ENCODE measurements at regions not wholly inside any gene's neighbourhood (a gene's known extent, or its start where the extent isn't known, plus 50 kb on each side); places are given as distances from the start of the nearest gene placed in this dataset.
"Not testable (repeated sequence)": the region's sequence is repeated elsewhere in the genome, so short reads cannot be mapped to it uniquely, and the experiment has no call there.

DNA sequence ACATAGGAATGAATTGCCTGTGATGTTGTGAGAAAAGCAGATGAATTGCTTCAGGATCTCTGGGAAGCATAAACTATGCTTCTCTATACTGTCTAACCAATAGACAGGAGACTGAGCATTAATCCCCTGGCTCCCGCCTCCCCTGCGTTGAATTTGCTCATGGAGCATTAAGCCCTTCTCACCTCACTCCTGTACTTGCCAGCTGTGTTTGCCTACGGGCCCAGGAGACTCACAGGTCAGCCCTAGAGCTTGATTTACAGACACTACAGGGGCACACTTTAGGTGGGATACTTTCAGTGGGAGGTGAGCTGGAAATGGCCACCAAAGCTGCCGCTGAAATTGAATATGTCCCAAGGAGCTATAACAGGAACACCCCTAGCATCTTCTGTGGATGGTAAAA is 418.7 kb downstream of the CBLN4 start:
- DNase-seq = no peak

DNA sequence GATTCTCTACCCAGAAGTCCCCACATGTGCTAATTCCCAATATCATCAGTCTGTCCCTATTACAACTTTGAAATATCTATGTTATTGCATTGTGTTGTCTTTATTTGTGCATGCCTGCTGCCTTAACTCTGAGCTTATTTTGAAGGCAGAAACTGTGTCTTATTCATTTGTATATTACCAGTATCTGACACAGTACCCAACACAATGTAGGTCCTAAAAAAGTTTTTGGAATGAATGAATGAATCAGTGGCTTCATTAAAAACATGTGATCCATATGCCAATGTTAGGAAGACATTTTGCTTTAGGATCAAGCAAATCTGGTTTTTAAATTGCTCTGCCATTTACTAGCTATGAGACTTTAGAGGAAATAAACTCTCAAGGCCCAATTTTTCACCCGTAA is 420.4 kb downstream of the CBLN4 start:
- no peak for DNase-seq

DNA sequence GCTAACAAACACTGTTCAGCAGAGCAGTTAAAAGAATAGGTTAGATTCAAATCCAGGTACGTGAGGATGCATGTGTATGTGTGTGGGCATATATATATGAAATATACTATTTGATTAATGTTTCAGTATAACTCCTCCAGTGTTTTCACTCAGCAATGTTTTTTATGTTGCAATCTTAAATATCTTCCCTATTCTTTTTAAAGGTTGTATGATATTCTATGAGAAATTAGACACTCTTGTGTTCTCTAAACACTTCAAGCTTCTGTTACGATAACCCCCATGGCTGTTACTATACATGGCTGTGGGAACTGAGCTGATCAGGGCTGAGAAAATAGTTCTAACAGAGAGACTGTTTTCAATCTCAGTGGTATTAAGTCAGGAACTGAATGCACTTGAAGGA is 421.0 kb downstream of the CBLN4 start:
- no peak for DNase-seq

DNA sequence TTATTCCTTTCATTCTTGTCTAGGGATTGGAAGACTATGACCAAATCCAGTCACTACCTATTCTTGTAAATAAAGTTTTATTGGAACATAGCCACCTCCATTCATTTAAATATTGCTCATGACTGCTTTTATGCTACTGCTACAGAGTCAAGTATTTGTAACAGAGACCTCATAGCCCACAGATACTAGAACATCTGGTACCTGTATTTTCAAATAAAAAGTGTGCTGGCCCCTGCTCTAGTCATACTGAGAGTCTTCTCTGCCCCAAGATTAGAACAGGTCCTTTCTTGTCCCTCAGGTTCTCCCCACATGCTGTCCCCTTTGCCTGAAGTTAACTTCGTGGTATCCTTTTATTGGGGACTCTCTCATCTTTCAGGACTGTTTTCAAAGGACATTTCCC is 422.3 kb downstream of the CBLN4 start:
- DNase-seq = no peak

DNA sequence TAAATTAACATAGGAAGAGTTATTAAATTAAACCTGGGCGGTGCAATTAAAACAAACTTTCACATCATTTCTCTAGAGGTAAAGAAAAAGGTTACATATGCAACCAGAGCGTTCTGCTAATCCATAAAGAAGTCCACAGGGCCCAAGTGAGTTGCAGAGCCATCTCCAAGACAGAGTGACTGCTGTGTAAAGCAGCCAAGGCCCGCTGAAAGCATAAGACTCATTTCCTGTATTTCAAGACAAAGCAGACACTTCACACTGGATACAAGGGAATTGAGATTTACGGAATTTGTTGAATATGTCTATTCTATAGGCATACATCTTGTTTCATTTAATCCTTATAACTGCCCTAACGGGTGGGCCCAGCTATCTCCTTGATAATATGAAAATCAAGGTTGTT is 422.8 kb downstream of the CBLN4 start:
- DNase-seq = no peak

DNA sequence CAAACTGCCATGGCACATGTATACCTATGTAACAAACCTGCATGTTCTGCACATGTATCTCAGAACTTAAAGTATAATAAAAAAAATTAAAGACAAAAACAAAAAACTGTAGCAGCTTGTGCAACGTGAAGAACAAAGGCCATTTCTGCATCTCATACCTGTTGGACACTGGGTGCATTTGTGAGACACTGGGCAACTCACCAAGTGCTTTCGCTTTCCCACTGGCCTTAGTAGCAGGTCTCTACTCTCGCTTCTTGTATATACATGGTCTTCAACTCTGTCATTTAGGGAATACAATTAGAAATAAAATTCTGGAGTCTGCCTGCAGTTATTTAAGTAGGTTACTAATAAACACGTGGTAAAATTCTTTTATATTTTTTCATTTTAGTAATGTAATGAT is 423.8 kb downstream of the CBLN4 start:
- no peak for DNase-seq

DNA sequence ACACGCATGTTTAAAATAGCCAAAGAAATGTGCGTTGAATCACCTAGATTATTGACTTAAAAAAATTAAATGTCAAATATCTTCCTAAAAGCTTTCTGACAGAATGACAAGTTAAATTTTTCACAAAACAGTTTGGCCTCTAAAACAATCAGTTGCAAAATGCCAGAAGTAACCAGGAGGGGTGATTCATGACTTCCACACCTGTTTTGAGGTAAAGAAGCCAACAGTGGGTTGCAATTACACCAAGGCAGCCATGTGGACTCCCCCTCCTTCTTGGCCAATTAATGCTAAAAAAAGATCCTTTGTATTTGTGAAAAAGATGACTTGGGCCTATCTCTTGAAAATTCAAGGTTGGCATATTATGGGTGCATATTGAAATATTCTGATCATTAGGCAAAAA is 424.8 kb downstream of the CBLN4 start:
- DNase-seq = no peak

DNA sequence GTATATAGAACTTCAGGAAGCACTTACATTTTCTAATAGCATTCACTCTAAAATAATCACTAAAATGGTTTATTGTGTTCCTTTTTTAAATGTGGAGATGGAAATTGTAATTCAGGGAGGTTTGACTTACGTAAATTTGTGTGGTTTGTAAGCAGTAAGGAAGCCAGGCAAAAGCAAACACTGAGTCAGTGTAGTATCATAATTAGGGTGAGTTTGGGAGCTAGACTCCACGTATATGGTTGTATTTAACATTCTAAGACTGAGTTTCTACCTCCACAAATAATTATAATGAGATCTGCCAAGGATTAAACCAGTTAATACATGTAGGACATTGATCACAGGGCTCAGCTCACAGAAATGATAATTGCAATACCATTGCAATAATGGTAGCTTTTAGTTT is 425.5 kb downstream of the CBLN4 start:
- no peak for DNase-seq

DNA sequence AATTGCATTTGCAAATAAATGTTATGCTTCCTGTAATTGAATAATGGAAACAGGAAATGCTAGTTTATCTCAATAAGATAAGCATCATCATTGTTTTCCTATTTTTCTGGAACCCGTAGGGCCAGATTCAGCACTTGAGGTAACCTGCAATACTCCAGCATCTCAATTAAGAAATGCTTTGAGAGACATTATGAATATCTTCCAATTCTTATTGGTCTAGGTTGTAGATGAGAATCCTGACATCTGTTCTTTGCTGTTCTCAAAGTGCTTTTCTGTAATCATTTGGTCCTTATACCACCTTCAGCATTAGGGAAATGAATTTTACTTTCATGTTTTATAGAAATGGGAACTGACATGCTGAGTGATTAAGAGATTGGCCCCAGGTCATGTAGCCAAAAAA is 428.3 kb downstream of the CBLN4 start:
- DNase-seq = no peak

DNA sequence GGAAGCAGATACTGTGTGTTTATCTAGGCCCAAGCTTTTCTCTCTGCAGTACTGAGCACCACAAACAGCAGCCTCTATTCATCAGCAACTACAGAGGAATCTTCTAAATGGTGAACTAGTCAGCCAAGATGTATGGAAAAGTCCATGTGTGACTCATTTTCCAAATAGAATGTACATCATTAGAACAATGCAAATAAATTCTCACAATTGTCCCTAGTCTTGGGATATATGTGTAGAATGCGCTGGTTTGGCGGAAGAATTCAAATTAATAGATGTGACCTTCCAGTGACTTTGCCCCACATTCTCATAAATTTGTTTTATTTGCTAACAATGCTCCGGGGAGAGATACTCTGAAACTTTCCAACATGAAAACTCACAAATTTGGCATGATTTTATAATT is 436.2 kb downstream of the CBLN4 start:
- DNase-seq = no peak

DNA sequence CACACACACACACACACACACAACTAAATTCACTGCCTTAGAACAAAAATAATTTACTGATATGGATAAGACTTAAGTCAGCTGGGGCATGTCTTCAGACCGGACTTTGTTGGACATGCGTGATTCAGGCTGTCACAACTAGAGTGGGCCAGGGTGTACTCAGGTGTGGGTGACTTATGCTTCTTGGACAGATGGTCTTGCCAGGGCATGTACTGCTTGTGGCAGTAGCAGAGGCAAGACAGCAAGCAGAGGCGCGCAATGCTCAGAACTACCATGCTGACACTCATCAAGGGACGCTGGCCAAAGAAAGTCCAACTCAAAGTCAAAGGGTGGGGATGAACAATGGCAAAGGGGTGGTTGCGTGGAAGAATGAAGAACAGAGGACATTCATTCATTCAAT is 437.5 kb downstream of the CBLN4 start:
- no peak for DNase-seq

DNA sequence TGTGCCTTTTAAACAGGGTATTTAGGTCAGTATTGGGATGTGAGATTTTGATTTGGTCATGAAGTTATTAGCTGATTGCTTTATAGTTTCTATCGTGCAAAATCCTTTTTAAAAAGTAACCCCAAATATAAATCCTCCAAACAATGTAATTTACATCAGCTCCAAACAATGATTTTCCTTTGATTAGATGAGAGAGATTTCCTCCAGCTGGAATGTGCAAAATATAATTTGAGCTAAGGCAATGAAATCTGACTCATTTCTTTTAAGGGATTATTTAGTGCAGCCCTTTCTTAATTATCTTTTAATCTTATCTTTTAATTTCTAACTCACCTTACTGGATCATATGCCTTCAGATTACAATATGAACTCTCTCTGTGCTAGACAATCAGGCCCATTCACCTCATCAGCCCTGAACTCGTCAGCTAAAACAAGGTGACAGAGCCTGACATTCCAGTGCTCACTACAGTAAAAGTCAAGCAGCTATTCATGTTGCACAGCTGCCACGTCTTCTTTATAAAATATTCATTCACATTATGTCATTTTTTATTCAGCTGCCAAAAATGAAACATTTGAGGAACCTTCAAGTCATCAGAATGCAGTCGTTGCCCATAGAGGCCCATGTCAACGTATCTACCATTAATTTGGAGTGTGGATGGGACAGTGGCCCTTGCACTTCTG is 440.1 kb downstream of the CBLN4 start:
- no peak for DNase-seq

DNA sequence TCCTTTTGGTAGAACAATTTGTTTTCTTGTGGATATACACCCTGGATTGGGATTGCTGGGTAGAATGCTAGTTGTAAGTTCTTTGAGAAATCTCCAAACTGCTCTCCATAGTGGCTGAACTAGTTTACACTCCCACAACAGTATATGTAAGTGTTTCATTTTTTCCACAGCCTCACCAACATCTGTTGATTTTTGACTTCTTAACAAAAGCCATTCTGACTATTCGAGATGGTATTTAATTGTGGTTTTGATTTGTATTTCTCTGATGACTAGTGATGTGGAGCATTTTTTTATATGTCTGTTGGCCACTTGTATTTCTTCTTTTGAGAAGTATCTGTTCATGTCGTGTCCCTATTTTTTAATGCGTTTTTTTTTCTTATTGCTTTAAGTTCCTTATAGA is 444.1 kb downstream of the CBLN4 start:
- DNase-seq = no peak

DNA sequence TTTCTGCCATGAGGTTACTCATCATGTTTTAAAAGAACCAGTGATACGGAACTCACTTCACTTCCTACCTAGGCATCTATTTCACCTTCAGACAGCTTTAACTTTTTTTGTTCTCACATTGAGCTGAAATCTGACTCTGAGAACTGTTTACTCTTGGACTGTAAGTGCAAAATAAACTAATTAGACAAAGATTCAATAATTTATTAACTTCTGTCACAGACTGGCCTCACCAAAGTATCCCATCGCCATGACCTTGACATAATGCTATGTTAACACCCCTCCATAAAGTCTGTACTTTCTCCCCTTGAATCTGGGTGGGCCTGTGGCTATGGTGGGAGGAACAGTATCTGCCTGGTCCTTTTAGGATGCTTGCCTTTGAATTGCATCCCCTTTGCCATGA is 448.1 kb downstream of the CBLN4 start:
- DNase-seq = no peak

DNA sequence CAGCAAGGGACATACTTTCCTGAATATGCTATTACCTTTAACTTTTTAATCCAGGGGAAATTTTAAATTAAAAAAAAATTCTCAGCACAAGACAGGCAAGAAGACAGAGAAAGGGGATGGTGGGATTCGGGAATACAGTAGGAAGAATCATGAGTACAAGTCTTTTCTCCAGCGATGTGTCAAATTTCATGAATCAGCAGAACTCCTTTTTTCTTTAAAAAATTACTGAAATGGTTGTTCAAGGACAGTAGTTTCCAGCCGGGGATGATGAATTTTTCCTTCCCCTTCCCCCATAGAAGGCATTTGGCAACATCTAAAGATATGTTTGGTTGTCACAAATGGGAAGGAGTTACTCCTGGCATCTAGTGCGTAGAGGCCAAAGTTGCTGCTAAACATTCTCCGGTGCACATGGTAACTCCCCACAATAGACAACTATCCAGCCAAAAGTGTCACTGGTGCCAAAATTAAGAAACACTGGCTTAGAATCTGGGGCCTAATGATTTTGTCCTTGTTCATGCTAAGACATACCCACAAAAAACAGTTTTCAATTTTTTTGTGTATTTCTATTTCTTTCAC is 450.2 kb downstream of the CBLN4 start:
- no peak for DNase-seq

DNA sequence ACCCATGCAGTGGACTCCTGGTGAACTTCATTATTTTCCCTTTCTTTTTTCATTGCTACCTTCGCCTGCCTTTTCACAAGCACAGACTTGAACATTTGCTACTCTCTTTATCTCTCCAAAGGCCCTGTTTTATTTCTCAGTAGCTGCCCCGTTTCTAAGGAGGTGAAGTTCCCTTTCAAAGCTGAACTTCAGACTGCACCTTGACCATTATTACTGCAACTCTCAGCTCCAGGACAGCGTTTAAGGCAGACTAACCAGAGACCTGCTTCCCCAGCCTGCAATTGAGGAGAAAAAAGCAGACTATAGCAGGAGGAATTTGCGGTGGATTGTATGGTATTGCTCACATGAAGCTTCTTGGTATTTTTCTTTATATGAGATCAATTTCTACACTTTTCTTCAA is 460.7 kb downstream of the CBLN4 start:
- DNase-seq = no peak

DNA sequence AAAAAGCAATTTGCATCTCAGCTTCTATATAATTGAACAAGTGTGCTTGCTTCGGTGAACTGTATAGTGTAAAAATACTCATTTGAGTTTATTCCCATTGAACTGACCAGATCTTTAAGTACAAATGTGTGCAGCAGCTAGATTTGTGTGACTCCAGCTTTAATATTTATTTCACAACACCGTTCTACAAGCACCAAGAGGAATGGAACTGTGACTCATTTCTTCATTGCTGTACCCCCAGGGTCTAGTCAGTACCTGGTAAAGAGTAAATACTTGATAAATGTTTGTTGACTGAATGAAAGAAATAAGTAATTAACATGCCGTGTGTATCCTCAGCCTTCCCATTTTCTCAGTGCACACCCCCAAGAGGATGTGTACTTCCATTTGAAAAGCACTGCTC is 464.8 kb downstream of the CBLN4 start:
- DNase-seq = no peak

DNA sequence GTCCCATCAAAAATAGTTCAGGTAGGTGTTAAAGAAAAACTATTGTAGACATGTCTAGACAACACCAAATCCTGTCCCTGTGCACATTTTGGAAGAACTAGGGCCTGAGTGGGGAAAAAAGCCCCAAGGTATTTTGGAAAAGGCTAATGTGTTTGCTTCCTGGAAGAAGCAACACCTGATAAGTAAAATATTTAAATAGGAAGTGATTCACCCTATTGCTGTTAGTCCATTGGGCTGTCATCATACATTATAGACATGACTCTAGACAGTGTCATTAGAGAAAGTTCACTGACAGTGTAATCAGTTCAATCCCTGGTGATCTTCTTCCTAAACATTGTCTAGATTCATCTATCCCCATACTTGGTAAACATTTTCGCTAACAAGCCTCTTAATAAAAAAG is 465.3 kb downstream of the CBLN4 start:
- DNase-seq = no peak

DNA sequence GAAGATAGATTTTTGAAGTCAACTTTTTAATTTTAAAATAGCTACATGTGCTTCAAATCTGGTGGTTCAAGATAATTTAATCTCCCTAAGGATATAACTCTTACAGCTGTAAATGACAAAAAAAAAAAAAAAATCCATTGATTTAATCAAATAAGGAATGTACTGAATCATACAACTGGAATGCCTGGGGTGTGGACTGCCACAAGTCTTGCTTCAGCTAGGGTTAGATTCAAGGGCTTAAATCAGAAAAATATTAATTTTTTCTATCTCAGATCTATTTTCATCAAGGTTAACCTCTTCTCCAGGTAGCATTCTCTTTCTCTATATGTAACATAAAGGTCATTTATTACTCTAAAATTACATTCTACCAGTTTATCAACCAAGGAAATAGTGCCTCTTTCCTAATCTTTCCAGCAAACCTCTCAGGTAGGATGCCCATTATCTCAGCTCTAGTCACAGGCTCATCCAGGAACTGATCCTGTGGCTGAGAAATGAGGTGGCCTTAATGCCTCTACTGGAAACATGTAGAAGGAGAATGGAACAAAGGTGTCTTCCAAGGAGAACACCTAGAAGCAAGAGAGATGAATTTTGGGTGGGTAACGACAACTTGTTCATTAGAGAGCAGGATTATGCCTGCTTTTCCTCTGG is 466.9 kb downstream of the CBLN4 start:
- DNase-seq = no peak

DNA sequence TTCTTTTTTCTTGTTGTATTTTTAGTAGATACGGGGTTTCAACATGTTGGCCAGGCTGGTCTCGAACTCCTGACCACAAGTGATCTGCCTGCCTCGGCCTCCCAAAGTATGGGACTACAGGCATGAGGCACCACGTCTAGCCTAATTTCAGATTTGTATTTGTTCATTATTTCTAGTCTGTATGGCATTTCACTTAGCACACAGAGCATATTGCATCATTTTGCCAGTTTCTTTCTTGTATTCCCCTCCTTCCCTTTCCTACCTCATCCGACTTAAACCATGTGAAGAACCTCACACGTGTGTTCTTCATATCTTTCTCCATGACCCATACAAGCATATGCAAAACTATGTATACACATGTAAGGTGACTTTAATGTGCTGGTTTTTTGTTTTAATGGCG is 470.0 kb downstream of the CBLN4 start:
- DNase-seq = no peak

DNA sequence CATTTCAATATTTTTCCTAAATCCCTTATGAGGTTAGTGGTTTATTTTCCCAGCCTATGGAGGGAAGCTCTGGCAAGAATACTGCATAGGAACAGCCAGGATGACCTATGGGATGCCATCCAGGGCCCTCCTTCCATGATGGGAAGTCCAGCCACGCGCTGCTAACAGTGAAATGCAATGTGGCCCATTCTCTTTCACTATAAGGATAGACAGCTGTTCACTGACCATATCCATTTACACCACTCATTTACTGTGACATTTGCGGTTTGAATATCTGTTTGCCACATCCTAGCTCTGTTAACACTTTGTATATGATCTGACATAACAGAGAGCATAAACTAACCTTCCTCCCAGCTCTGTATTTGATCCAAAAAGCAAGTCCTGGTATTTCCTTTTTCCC is 471.7 kb downstream of the CBLN4 start:
- no peak for DNase-seq

DNA sequence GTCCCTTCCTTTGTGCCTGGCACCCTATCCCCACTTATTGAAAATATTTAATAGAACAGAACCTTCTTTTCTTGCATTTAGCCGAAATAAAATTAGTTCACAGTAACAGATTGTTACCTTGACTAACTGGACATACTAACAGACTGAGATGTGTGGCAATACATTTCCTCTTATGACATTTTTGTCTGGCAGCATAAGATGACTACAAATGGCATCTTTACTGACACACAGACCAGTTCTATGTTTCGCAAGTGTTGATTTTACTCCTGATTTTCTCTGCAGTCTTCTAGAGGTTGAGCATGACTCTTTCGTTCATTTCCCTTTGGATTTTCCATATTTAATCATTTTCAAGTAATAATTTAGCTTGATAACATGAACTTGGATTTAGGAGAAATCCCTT is 474.6 kb downstream of the CBLN4 start:
- no peak for DNase-seq

DNA sequence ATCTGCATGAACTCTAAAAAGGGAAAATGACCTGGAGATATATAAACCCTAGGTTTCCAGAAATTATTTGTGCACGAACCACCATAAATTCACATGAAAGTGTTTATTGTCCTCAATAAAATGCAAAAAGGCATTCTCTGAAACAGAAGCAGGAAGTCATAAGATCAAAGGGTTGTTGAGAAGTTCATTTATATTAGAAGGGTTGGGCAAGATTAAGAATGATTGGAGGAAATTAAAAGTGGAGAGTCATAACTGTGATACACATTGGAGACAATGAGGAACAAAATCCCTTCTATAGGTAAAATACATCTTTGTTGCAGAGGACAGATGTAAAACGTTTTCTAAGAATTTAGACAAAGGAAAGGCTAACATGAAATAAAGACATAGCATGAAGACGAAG is 476.8 kb downstream of the CBLN4 start:
- no peak for DNase-seq

DNA sequence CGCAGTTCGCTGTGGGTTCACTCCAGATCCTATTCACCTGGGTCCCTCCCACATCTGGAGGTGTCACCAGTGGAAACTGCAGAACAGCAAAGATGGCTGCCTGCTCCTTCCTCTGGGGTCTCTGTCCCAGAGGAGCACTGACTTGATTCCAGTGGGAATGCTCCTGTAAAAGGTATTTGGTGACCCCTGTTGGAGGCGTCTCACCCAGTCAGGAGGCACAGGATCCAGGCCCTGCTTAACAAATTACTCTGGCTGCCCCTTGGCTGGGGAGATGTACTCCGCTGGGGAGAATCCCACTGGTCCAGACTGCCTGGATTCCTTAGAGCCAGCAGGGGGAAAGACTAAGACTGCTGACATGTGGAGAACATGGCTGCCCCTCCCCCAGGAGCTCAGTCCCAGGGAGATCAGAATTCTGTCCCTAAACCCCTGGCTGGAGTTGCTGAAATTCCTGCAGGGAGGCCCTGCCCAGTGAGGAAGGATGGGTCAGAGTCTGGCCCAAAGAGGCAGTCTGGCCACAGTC is 483.0 kb downstream of the CBLN4 start:
- no peak for DNase-seq

DNA sequence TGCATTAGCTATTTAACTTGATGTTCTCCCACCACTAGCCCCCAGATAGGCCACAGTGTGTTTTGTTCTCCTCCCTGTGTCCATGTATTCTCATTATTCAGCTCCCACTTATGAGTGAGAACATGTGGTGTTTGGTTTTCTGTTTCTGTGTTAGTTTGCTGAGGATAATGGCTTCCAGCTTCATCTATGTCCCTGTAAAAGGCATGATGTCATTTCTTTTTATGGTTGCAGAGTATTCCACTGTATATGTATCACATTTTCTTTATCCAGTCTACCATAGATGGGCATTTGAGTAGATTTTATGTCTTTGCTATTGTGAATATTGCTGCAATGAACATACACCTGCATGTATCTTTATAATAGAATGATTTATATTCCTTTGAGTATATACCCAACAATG is 487.7 kb downstream of the CBLN4 start:
- DNase-seq = not testable (repeated sequence)

All from COR-L47 (cell line).